Skeletal muscle cell (primary cell): ENCODE measurements at regions not wholly inside any gene's neighbourhood (a gene's known extent, or its start where the extent isn't known, plus 50 kb on each side); places are given as distances from the start of the nearest gene placed in this dataset.

Experiments
- DNase-seq: peaks from one replicate; pipeline ENCODE4 v3.0.0-alpha.2; 2010; ENCODE audit warnings: low read depth
- H3K4me3 ChIP-seq: 2 replicates; pipeline ENCODE4 v1.5.1; 2011; ENCODE audit warnings: low read depth, mild to moderate bottlenecking, control low read depth, low read length, moderate library complexity

GRCh38 chr22:23522623-23523251 is 57.4 kb downstream of the IGLL1 start:
- no peak overlapping the region for H3K4me3 ChIP-seq
- DNase-seq: no peak

- peak overlapping the region; percentile 48 for H3K4me3 ChIP-seq
Observed at GRCh38 chr22:23521441-23522113, 58.5 kb downstream of the IGLL1 start.

GRCh38 chr22:23520863-23521440 is 59.1 kb downstream of the IGLL1 start:
- peak; percentile 14 for DNase-seq
- peak overlapping the region; percentile 48 for H3K4me3 ChIP-seq

More at GRCh38 chr22:23521441-23522113, 58.5 kb downstream of the IGLL1 start:
- peak; percentile 52 for DNase-seq

GRCh38 chr22:23519442-23520157 is 60.5 kb downstream of the IGLL1 start:
- DNase-seq: no peak
- no peak overlapping the region for H3K4me3 ChIP-seq

- no peak for DNase-seq
- no peak overlapping the region for H3K4me3 ChIP-seq
Observed at GRCh38 chr22:23518376-23519187, 61.5 kb downstream of the IGLL1 start.

- H3K4me3 ChIP-seq: no peak overlapping the region
Observed at GRCh38 chr22:23517804-23518375, 62.2 kb downstream of the IGLL1 start.

GRCh38 chr22:23516304-23516703 is 63.8 kb downstream of the IGLL1 start:
- no peak overlapping the region for H3K4me3 ChIP-seq
- no peak for DNase-seq

More at GRCh38 chr22:23517804-23518375, 62.2 kb downstream of the IGLL1 start:
- no peak for DNase-seq

- no peak overlapping the region for H3K4me3 ChIP-seq
Observed at GRCh38 chr22:23514322-23515038, 65.6 kb downstream of the IGLL1 start.

GRCh38 chr22:23513705-23514104 is 66.4 kb downstream of the IGLL1 start:
- no peak overlapping the region for H3K4me3 ChIP-seq
- DNase-seq: no peak

More at GRCh38 chr22:23514322-23515038, 65.6 kb downstream of the IGLL1 start:
- no peak for DNase-seq

- no peak overlapping the region for H3K4me3 ChIP-seq
- no peak for DNase-seq
Observed at GRCh38 chr22:23513133-23513532, 67.0 kb downstream of the IGLL1 start.

GRCh38 chr22:23512721-23513120 is 67.4 kb downstream of the IGLL1 start:
- no peak overlapping the region for H3K4me3 ChIP-seq
- no peak for DNase-seq

- DNase-seq: no peak
Observed at GRCh38 chr22:23512348-23512705, 67.8 kb downstream of the IGLL1 start.

GRCh38 chr22:23511627-23512347 is 68.3 kb downstream of the IGLL1 start:
- H3K4me3 ChIP-seq: no peak overlapping the region
- no peak for DNase-seq

More at GRCh38 chr22:23512348-23512705, 67.8 kb downstream of the IGLL1 start:
- H3K4me3 ChIP-seq: no peak overlapping the region

GRCh38 chr22:23509571-23510302 is 70.4 kb downstream of the IGLL1 start:
- no peak overlapping the region for H3K4me3 ChIP-seq
- peak; percentile 24 for DNase-seq

GRCh38 chr22:23504516-23504915 is 75.6 kb downstream of the IGLL1 start:
- H3K4me3 ChIP-seq: no peak overlapping the region
- DNase-seq: no peak

GRCh38 chr22:23503736-23504440 is 76.2 kb downstream of the IGLL1 start:
- no peak overlapping the region for H3K4me3 ChIP-seq

GRCh38 chr22:23503142-23503541 is 76.9 kb downstream of the IGLL1 start:
- no peak overlapping the region for H3K4me3 ChIP-seq
- no peak for DNase-seq

More at GRCh38 chr22:23503736-23504440, 76.2 kb downstream of the IGLL1 start:
- no peak for DNase-seq
